Effector memory CD8-positive, alpha-beta T cell (primary cell): ENCODE measurements at regions not wholly inside any gene's neighbourhood (a gene's known extent, or its start where the extent isn't known, plus 50 kb on each side); places are given as distances from the start of the nearest gene placed in this dataset.

Experiments
- ATAC-seq: fragments of 150-1000 bp; cut with Tn5 transposase; replicated peaks from 2 replicates; pipeline ENCODE4 v1.10.0; 2021; ENCODE audit warnings: mild to moderate bottlenecking, moderate library complexity
- DNase-seq, 3 experiments: peaks; one replicate each; pipeline ENCODE4 v3.0.0; 2021
- H3K27ac Mint-ChIP-seq, 2 donors: one replicate each; pipeline ENCODE4 v1.8.0; 2022; ENCODE audit warnings: mild to moderate bottlenecking in 2 of 2, mixed read lengths in 2 of 2, moderate library complexity in 2 of 2
- H3K27me3 Mint-ChIP-seq, 2 donors: one replicate each; pipeline ENCODE4 v1.8.0; 2022; ENCODE audit warnings: mixed read lengths in 2 of 2
- H3K36me3 Mint-ChIP-seq: one replicate; pipeline ENCODE4 v1.8.0; 2022; ENCODE audit warnings: mild to moderate bottlenecking, moderate library complexity, mixed read lengths; ENCODE audit not compliant: insufficient read depth
- H3K4me1 Mint-ChIP-seq, 2 donors: one replicate each; pipeline ENCODE4 v1.8.0; 2022; ENCODE audit warnings: low read depth in 2 of 2, mixed read lengths in 2 of 2
- H3K4me3 Mint-ChIP-seq, 2 donors: one replicate each; pipeline ENCODE4 v1.8.0; 2022; ENCODE audit warnings: mild to moderate bottlenecking in 2 of 2, mixed read lengths in 2 of 2, moderate library complexity in 2 of 2
- H3K9me3 Mint-ChIP-seq, 2 donors: one replicate each; pipeline ENCODE4 v1.8.0; 2022; ENCODE audit warnings: mixed read lengths in 2 of 2

GRCh38 chr20:48273843-48274242 is 488.6 kb upstream of the SULF2 start:
- H3K27ac Mint-ChIP-seq = no peak overlapping the region
- peaks cover 48 to 54% of the 10 kb centered on the region in 2 donors for H3K27me3 Mint-ChIP-seq
- no peaks in the 10 kb centered on the region for H3K36me3 Mint-ChIP-seq
- ATAC-seq (no peak), DNase-seq (no peak)
- no peak overlapping the region for H3K4me3 Mint-ChIP-seq
- no peaks in the 10 kb centered on the region for H3K9me3 Mint-ChIP-seq
- H3K4me1 Mint-ChIP-seq = no peaks in the 10 kb centered on the region

- no peaks in the 10 kb centered on the region for H3K36me3 Mint-ChIP-seq
- ATAC-seq (no peak), DNase-seq (no peak)
- H3K4me1 Mint-ChIP-seq = no peaks in the 10 kb centered on the region
- no peaks in the 10 kb centered on the region for H3K9me3 Mint-ChIP-seq
- no peak overlapping the region for H3K27ac Mint-ChIP-seq
- peaks cover 25 to 33% of the 10 kb centered on the region in 2 donors for H3K27me3 Mint-ChIP-seq
- H3K4me3 Mint-ChIP-seq = no peak overlapping the region
These were observed 485.6 kb upstream of the SULF2 start for GRCh38 chr20:48270885-48271284.

GRCh38 chr20:48267860-48268633 is 482.8 kb upstream of the SULF2 start:
- H3K4me1 Mint-ChIP-seq = no peaks in the 10 kb centered on the region
- H3K9me3 Mint-ChIP-seq = no peaks in the 10 kb centered on the region
- ATAC-seq (no peak), DNase-seq (no peak)
- no peaks in the 10 kb centered on the region for H3K36me3 Mint-ChIP-seq
- no peak overlapping the region for H3K4me3 Mint-ChIP-seq
- H3K27me3 Mint-ChIP-seq = peaks cover 24 to 38% of the 10 kb centered on the region in 2 donors
- no peak overlapping the region for H3K27ac Mint-ChIP-seq

- DNase-seq (no peak), ATAC-seq (no peak)
- H3K4me1 Mint-ChIP-seq = no peaks in the 10 kb centered on the region
- peaks cover 30 to 34% of the 10 kb centered on the region in 2 donors for H3K27me3 Mint-ChIP-seq
- no peaks in the 10 kb centered on the region for H3K36me3 Mint-ChIP-seq
- no peak overlapping the region for H3K4me3 Mint-ChIP-seq
- H3K27ac Mint-ChIP-seq = no peak overlapping the region
- no peaks in the 10 kb centered on the region for H3K9me3 Mint-ChIP-seq
These were observed 481.3 kb upstream of the SULF2 start for GRCh38 chr20:48266571-48266970.

GRCh38 chr20:48265791-48266190 is 480.5 kb upstream of the SULF2 start:
- DNase-seq (no peak), ATAC-seq (no peak)
- H3K4me3 Mint-ChIP-seq = no peak overlapping the region
- no peaks in the 10 kb centered on the region for H3K36me3 Mint-ChIP-seq
- H3K27ac Mint-ChIP-seq = no peak overlapping the region
- no peaks in the 10 kb centered on the region for H3K4me1 Mint-ChIP-seq
- H3K27me3 Mint-ChIP-seq = peaks cover 34 to 38% of the 10 kb centered on the region in 2 donors
- no peaks in the 10 kb centered on the region for H3K9me3 Mint-ChIP-seq

GRCh38 chr20:48262955-48263354 is 477.7 kb upstream of the SULF2 start:
- DNase-seq (no peak), ATAC-seq (no peak)
- Mint-ChIP-seq H3K27me3 (peaks cover 43 to 44% of the 10 kb centered on the region in 2 donors), H3K27ac (no peak overlapping the region), H3K36me3 (no peaks in the 10 kb centered on the region), H3K9me3 (no peaks in the 10 kb centered on the region), H3K4me1 (no peaks in the 10 kb centered on the region), H3K4me3 (no peak overlapping the region)

GRCh38 chr20:48262466-48262865 is 477.2 kb upstream of the SULF2 start:
- Mint-ChIP-seq H3K4me1 (no peaks in the 10 kb centered on the region), H3K9me3 (no peaks in the 10 kb centered on the region), H3K27me3 (peaks cover 43 to 49% of the 10 kb centered on the region in 2 donors), H3K27ac (no peak overlapping the region), H3K4me3 (no peak overlapping the region), H3K36me3 (no peaks in the 10 kb centered on the region)
- DNase-seq = no peak
- ATAC-seq = no peak

GRCh38 chr20:48261398-48261910 is 476.2 kb upstream of the SULF2 start:
- no peak overlapping the region for H3K4me3 Mint-ChIP-seq
- H3K4me1 Mint-ChIP-seq = no peaks in the 10 kb centered on the region
- no peak overlapping the region for H3K27ac Mint-ChIP-seq
- H3K9me3 Mint-ChIP-seq = no peaks in the 10 kb centered on the region
- ATAC-seq = no peak
- H3K27me3 Mint-ChIP-seq = peaks cover 48 to 58% of the 10 kb centered on the region in 2 donors
- no peak for DNase-seq
- H3K36me3 Mint-ChIP-seq = no peaks in the 10 kb centered on the region

- no peak overlapping the region for H3K4me3 Mint-ChIP-seq
- H3K9me3 Mint-ChIP-seq = no peaks in the 10 kb centered on the region
- ATAC-seq (no peak), DNase-seq (no peak)
- no peaks in the 10 kb centered on the region for H3K4me1 Mint-ChIP-seq
- no peaks in the 10 kb centered on the region for H3K36me3 Mint-ChIP-seq
- H3K27ac Mint-ChIP-seq = no peak overlapping the region
- peaks cover 48 to 58% of the 10 kb centered on the region in 2 donors for H3K27me3 Mint-ChIP-seq
These were observed 475.0 kb upstream of the SULF2 start for GRCh38 chr20:48260129-48260756.

- no peak for ATAC-seq
- H3K27ac Mint-ChIP-seq = no peak overlapping the region
- H3K36me3 Mint-ChIP-seq = no peaks in the 10 kb centered on the region
- no peaks in the 10 kb centered on the region for H3K4me1 Mint-ChIP-seq
- peaks cover 48 to 62% of the 10 kb centered on the region in 2 donors for H3K27me3 Mint-ChIP-seq
- DNase-seq = no peak
- H3K4me3 Mint-ChIP-seq = no peak overlapping the region
- no peaks in the 10 kb centered on the region for H3K9me3 Mint-ChIP-seq
These were observed 474.2 kb upstream of the SULF2 start for GRCh38 chr20:48259456-48259855.

GRCh38 chr20:48257833-48258232 is 472.6 kb upstream of the SULF2 start:
- ATAC-seq = no peak

GRCh38 chr20:48247961-48248360 is 462.7 kb upstream of the SULF2 start:
- Mint-ChIP-seq H3K27me3 (peaks cover 31 to 60% of the 10 kb centered on the region in 2 donors), H3K4me3 (no peak overlapping the region), H3K4me1 (no peaks in the 10 kb centered on the region), H3K36me3 (no peaks in the 10 kb centered on the region), H3K27ac (no peak overlapping the region), H3K9me3 (no peaks in the 10 kb centered on the region)
- ATAC-seq (no peak), DNase-seq (no peak)

More at GRCh38 chr20:48257833-48258232, 472.6 kb upstream of the SULF2 start:
- Mint-ChIP-seq H3K4me3 (no peak overlapping the region), H3K27ac (no peak overlapping the region), H3K9me3 (no peaks in the 10 kb centered on the region), H3K27me3 (peaks cover 46 to 68% of the 10 kb centered on the region in 2 donors), H3K36me3 (no peaks in the 10 kb centered on the region), H3K4me1 (no peaks in the 10 kb centered on the region)
- no peak for DNase-seq

GRCh38 chr20:48246061-48246790 is 460.9 kb upstream of the SULF2 start:
- Mint-ChIP-seq H3K9me3 (no peaks in the 10 kb centered on the region), H3K4me1 (no peaks in the 10 kb centered on the region), H3K36me3 (no peaks in the 10 kb centered on the region), H3K27ac (no peak overlapping the region), H3K27me3 (peaks cover 21 to 60% of the 10 kb centered on the region in 2 donors), H3K4me3 (no peak overlapping the region)
- ATAC-seq (no peak), DNase-seq (no peak)
